ENCODE measurements at regions not wholly inside any gene's neighbourhood (a gene's known extent, or its start where the extent isn't known, plus 50 kb on each side); places are given as distances from the start of the nearest gene placed in this dataset.

- Histone ChIP-seq H3K27ac (no peak overlapping the region), H3K9me3 (ENCODE audit: low read depth) (no peaks in the 10 kb centered on the region), H3K9me2 (replicated peaks; ENCODE audit: insufficient read depth) (no peaks in the 10 kb centered on the region), H3K27me3 (no peaks in the 10 kb centered on the region), H2AFZ (no peak overlapping the region), H3K36me3 (replicated peaks; ENCODE audit: insufficient read depth, low read depth) (no peaks in the 10 kb centered on the region), H4K20me1 (ENCODE audit: insufficient read depth, poor library complexity, severe bottlenecking) (no peaks in the 10 kb centered on the region), H3K4me3 (no peak overlapping the region), H3K4me2 (no peak overlapping the region), H3K4me1 (ENCODE audit: insufficient read depth) (no peaks in the 10 kb centered on the region), H3K79me2 (no peaks in the 10 kb centered on the region)
- TF ChIP-seq CTCF (IDR thresholded peaks at IDR 0.05; ENCODE audit: poor library complexity) (no peak), EZH2 (IDR thresholded peaks at IDR 0.05; ENCODE audit: borderline replicate concordance) (no peak), EZH2phosphoT487 (IDR thresholded peaks at IDR 0.05; ENCODE audit: low read depth, severe bottlenecking, unreplicated experiment) (no peak)
- peak; percentile 13 for DNase-seq (ENCODE audit: low spot score)
- 80% methylated on average over 6 of the region's 6 CpGs for WGBS (ENCODE audit: low lambda C conversion rate, missing lambda C conversion rate)
These were observed 95.3 kb upstream of the SLC28A3 start for GRCh38 chr9:84435902-84436301.

GRCh38 chr9:84436386-84437109, 96.0 kb upstream of the SLC28A3 start:
- Histone ChIP-seq H3K4me3 (no peak overlapping the region), H2AFZ (no peak overlapping the region), H3K9me3 (ENCODE audit: low read depth) (no peaks in the 10 kb centered on the region), H3K27ac (no peak overlapping the region), H3K4me1 (ENCODE audit: insufficient read depth) (no peaks in the 10 kb centered on the region), H3K9me2 (replicated peaks; ENCODE audit: insufficient read depth) (no peaks in the 10 kb centered on the region), H4K20me1 (ENCODE audit: insufficient read depth, poor library complexity, severe bottlenecking) (no peaks in the 10 kb centered on the region), H3K36me3 (replicated peaks; ENCODE audit: insufficient read depth, low read depth) (no peaks in the 10 kb centered on the region), H3K27me3 (no peaks in the 10 kb centered on the region), H3K4me2 (no peak overlapping the region), H3K79me2 (no peaks in the 10 kb centered on the region)
- TF ChIP-seq CTCF (IDR thresholded peaks at IDR 0.05; ENCODE audit: poor library complexity) (no peak), EZH2phosphoT487 (IDR thresholded peaks at IDR 0.05; ENCODE audit: low read depth, severe bottlenecking, unreplicated experiment) (no peak), EZH2 (IDR thresholded peaks at IDR 0.05; ENCODE audit: borderline replicate concordance) (no peak)
- no peak for DNase-seq (ENCODE audit: low spot score)
- 88% methylated on average over 5 of the region's 5 CpGs for WGBS (ENCODE audit: low lambda C conversion rate, missing lambda C conversion rate)

- no peaks in the 10 kb centered on the region for H3K4me1 ChIP-seq (ENCODE audit: insufficient read depth)
- H3K4me3 ChIP-seq = no peak overlapping the region
- H3K9me2 ChIP-seq (replicated peaks; ENCODE audit: insufficient read depth) = no peaks in the 10 kb centered on the region
- H4K20me1 ChIP-seq (ENCODE audit: insufficient read depth, poor library complexity, severe bottlenecking) = no peaks in the 10 kb centered on the region
- TF ChIP-seq EZH2 (IDR thresholded peaks at IDR 0.05; ENCODE audit: borderline replicate concordance) (no peak), CTCF (IDR thresholded peaks at IDR 0.05; ENCODE audit: poor library complexity) (no peak), EZH2phosphoT487 (IDR thresholded peaks at IDR 0.05; ENCODE audit: low read depth, severe bottlenecking, unreplicated experiment) (no peak)
- 100% methylated on average over 1 of the region's 1 CpG for WGBS (ENCODE audit: low lambda C conversion rate, missing lambda C conversion rate)
- no peaks in the 10 kb centered on the region for H3K27me3 ChIP-seq
- H3K36me3 ChIP-seq (replicated peaks; ENCODE audit: insufficient read depth, low read depth) = no peaks in the 10 kb centered on the region
- no peak overlapping the region for H2AFZ ChIP-seq
- no peak for DNase-seq (ENCODE audit: low spot score)
- no peak overlapping the region for H3K4me2 ChIP-seq
- no peaks in the 10 kb centered on the region for H3K79me2 ChIP-seq
- H3K27ac ChIP-seq = no peak overlapping the region
- no peaks in the 10 kb centered on the region for H3K9me3 ChIP-seq (ENCODE audit: low read depth)
These were observed 97.8 kb upstream of the SLC28A3 start for GRCh38 chr9:84438391-84438790.
